DMS 273 (cell line): ENCODE measurements at regions not wholly inside any gene's neighbourhood (a gene's known extent, or its start where the extent isn't known, plus 50 kb on each side); places are given as distances from the start of the nearest gene placed in this dataset.

Source experiments
- DNase-seq: peaks from one replicate; lab custom pipeline; 2025; ENCODE audit not compliant: unreplicated experiment; lab: John Stamatoyannopoulos, UW

- no peak for DNase-seq
Observed at GRCh38 chr6:140124498-140124897, 750.0 kb upstream of the CITED2 start.

- DNase-seq = no peak
Observed at GRCh38 chr6:140108167-140108566, 733.7 kb upstream of the CITED2 start.

- DNase-seq = no peak
Observed at GRCh38 chr6:140107216-140107615, 732.8 kb upstream of the CITED2 start.

GRCh38 chr6:140105857-140106256 is 731.4 kb upstream of the CITED2 start:
- peak; percentile 65 for DNase-seq

- DNase-seq = no peak
Observed at GRCh38 chr6:140105241-140105640, 730.8 kb upstream of the CITED2 start.

- DNase-seq = no peak
Observed at GRCh38 chr6:140101818-140102217, 727.4 kb upstream of the CITED2 start.

GRCh38 chr6:140101367-140101766 is 726.9 kb upstream of the CITED2 start:
- DNase-seq = no peak

GRCh38 chr6:140095532-140095931 is 721.1 kb upstream of the CITED2 start:
- DNase-seq = no peak

- DNase-seq = no peak
Observed at GRCh38 chr6:140091895-140092294, 717.4 kb upstream of the CITED2 start.

GRCh38 chr6:140090871-140091270 is 716.4 kb upstream of the CITED2 start:
- no peak for DNase-seq

GRCh38 chr6:140083375-140083774 is 708.9 kb upstream of the CITED2 start:
- DNase-seq = no peak

GRCh38 chr6:140082867-140083297 is 708.4 kb upstream of the CITED2 start:
- peak; percentile 42 for DNase-seq

GRCh38 chr6:140079328-140079727 is 704.9 kb upstream of the CITED2 start:
- no peak for DNase-seq

GRCh38 chr6:140078561-140079125 is 704.2 kb upstream of the CITED2 start:
- no peak for DNase-seq

- DNase-seq = no peak
Observed at GRCh38 chr6:140077827-140078560, 703.5 kb upstream of the CITED2 start.

- DNase-seq = no peak
Observed at GRCh38 chr6:140076105-140076504, 701.7 kb upstream of the CITED2 start.

GRCh38 chr6:140073456-140073855 is 699.0 kb upstream of the CITED2 start:
- no peak for DNase-seq

GRCh38 chr6:140071601-140072062 is 697.2 kb upstream of the CITED2 start:
- no peak for DNase-seq

- peak; percentile 21 for DNase-seq
Observed at GRCh38 chr6:140070846-140071473, 696.5 kb upstream of the CITED2 start.

GRCh38 chr6:140069576-140069975 is 695.1 kb upstream of the CITED2 start:
- DNase-seq = no peak

GRCh38 chr6:140068801-140069200 is 694.4 kb upstream of the CITED2 start:
- no peak for DNase-seq

- no peak for DNase-seq
Observed at GRCh38 chr6:140064366-140064765, 689.9 kb upstream of the CITED2 start.
